ENCODE measurements at regions not wholly inside any gene's neighbourhood (a gene's known extent, or its start where the extent isn't known, plus 50 kb on each side); places are given as distances from the start of the nearest gene placed in this dataset.

DNA sequence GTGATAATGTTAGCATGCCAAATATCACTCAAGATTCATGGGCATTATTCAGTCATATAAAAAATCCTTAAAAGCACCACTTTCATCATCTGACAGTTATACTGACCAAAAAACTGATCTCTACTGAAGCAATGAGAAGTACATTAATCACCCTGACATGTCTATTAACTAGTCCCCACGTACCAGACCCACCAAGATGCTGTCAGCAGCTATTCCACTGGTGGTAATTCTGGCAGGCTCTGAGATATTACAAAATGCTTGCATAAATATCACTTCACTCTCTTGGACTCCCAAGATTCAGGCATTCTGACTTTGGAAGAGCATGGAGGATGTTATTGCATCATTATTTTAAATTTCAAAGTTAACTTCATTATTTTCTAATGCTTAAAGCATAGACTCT lies 717.0 kb downstream of the DNAH5 start:
- no peak overlapping the region for H3K4me2 ChIP-seq (ENCODE audit: insufficient read depth in 1 of 2, low read depth in 2 of 2, low read length in 2 of 2)
- H3K14ac ChIP-seq (ENCODE audit: insufficient read length), result no peak overlapping the region
- no peak overlapping the region for H3K4ac ChIP-seq (replicated peaks; ENCODE audit: insufficient read length, low read depth, low read length)
- no peaks in the 10 kb centered on the region for H4K20me1 ChIP-seq (replicated peaks in 1 of 2; ENCODE audit: control insufficient read depth in 1 of 2, insufficient read depth in 2 of 2, low read length in 2 of 2)
- no peak overlapping the region for H4K8ac ChIP-seq (ENCODE audit: extremely low read depth, insufficient read depth, low read length)
- H2BK12ac ChIP-seq (ENCODE audit: low read depth, low read length), result no peak overlapping the region
- H2BK120ac ChIP-seq (replicated peaks; ENCODE audit: low read depth, low read length), result no peak overlapping the region
- H3K56ac ChIP-seq (replicated peaks; ENCODE audit: insufficient read length, low read depth, low read length), result no peak overlapping the region
- H2BK20ac ChIP-seq (ENCODE audit: low read length), result no peak overlapping the region
- no peak overlapping the region for H2AK5ac ChIP-seq (ENCODE audit: low read depth, low read length)
- TF ChIP-seq CTBP2 (IDR thresholded peaks at IDR 0.05; ENCODE audit: borderline replicate concordance, insufficient read depth, insufficient read length, low read length), result no peak
- TF ChIP-seq HDAC6 (IDR thresholded peaks at IDR 0.05; ENCODE audit: low read depth, low read length), result no peak
- no peak for TF ChIP-seq HDAC2 (IDR thresholded peaks at IDR 0.05; ENCODE audit: borderline replicate concordance in 1 of 2, low read depth in 2 of 2, low read length in 2 of 2)
- TF ChIP-seq JUND (IDR thresholded peaks at IDR 0.05; ENCODE audit: low read length), result no peak
- no peak for TF ChIP-seq CEBPB (IDR thresholded peaks at IDR 0.05; ENCODE audit: low read depth, low read length)
- no peak for TF ChIP-seq POU5F1 (IDR thresholded peaks at IDR 0.05; ENCODE audit: low read depth, low read length)
- TF ChIP-seq KDM4A (IDR thresholded peaks at IDR 0.05; ENCODE audit: low read depth, low read length, severe bottlenecking), result no peak
- TF ChIP-seq, protein P1, sequence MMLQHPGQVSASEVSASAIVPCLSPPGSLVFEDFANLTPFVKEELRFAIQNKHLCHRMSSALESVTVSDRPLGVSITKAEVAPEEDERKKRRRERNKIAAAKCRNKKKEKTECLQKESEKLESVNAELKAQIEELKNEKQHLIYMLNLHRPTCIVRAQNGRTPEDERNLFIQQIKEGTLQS (IDR thresholded peaks at IDR 0.05; ENCODE audit: insufficient read depth, low read depth, low read length), result no peak
- H2BK5ac ChIP-seq (ENCODE audit: low read depth, low read length), result no peak overlapping the region
- H3K23ac ChIP-seq (ENCODE audit: insufficient read length), result no peak overlapping the region
- CTCF ChIA-PET (ENCODE audit: partially characterized antibody), result no interaction called here
- no peaks in the 10 kb centered on the region for H3K27me3 ChIP-seq (replicated peaks in 1 of 4; ENCODE audit: control insufficient read depth in 3 of 4, extremely low read depth in 1 of 4, insufficient read depth in 3 of 4, low read length in 3 of 4)
- H3K27ac ChIP-seq (ENCODE audit: low read depth, low read length), result no peak overlapping the region
- no peaks in the 10 kb centered on the region for H3K79me2 ChIP-seq (ENCODE audit: control insufficient read depth in 1 of 2, insufficient read depth in 2 of 2, low read length in 2 of 2)
- H2BK15ac ChIP-seq (ENCODE audit: low read length), result no peak overlapping the region
- H3K4me3 ChIP-seq (ENCODE audit: extremely low read depth in 1 of 4, insufficient read depth in 2 of 4, low read depth in 3 of 4, low read length in 4 of 4), result no peak overlapping the region
- POLR2A ChIA-PET (ENCODE audit: partially characterized antibody), result no interaction called here
- H3K18ac ChIP-seq (ENCODE audit: extremely low read depth, low read length), result no peak overlapping the region
- FAIRE-seq, result no peak
- no peak overlapping the region for H2AFZ ChIP-seq (ENCODE audit: low read length)
- H3K9ac ChIP-seq (replicated peaks in 1 of 4; ENCODE audit: extremely low read depth in 1 of 4, low read depth in 3 of 4, low read length in 3 of 4), result no peak overlapping the region
- H4K5ac ChIP-seq (ENCODE audit: insufficient read length, low read depth, low read length), result no peak overlapping the region
- DNase-seq (ENCODE audit: low read depth in 1 of 2, low spot score in 2 of 2), result no peak
- no peaks in the 10 kb centered on the region for H3K4me1 ChIP-seq (replicated peaks in 1 of 4; ENCODE audit: control insufficient read depth in 3 of 4, insufficient read depth in 4 of 4, low read length in 3 of 4)
- H3K79me1 ChIP-seq (ENCODE audit: low read depth, low read length), result no peaks in the 10 kb centered on the region
- no peak overlapping the region for H4K91ac ChIP-seq (replicated peaks; ENCODE audit: insufficient read length, low read length)
- no peaks in the 10 kb centered on the region for H3K9me3 ChIP-seq (ENCODE audit: insufficient read depth in 2 of 2, low read depth in 1 of 2, low read length in 1 of 2)
- no peaks in the 10 kb centered on the region for H3K23me2 ChIP-seq (ENCODE audit: low read depth, low read length)
- no peaks in the 10 kb centered on the region for H3K36me3 ChIP-seq (ENCODE audit: control insufficient read depth in 2 of 4, insufficient read depth in 4 of 4, low read length in 3 of 4)
- 88% methylated on average over 1 of the region's 1 CpG; no CpG with 5 or more reads in 1 of the 2 experiments for WGBS, 2 experiments (ENCODE audit: extremely low coverage in 1 of 2, insufficient coverage in 1 of 2, insufficient read length in 1 of 2, insufficient replicate concordance in 2 of 2, low coverage in 1 of 2, low lambda C conversion rate in 2 of 2, missing lambda C conversion rate in 1 of 2)

Measured in H1 (cell line).